HG02759 (cell line): ENCODE measurements at regions not wholly inside any gene's neighbourhood (a gene's known extent, or its start where the extent isn't known, plus 50 kb on each side); places are given as distances from the start of the nearest gene placed in this dataset.
A peak's percentile ranks its signal among the peaks of the same experiment; 100 is the strongest.
"Not testable (repeated sequence)": the region's sequence is repeated elsewhere in the genome, so short reads cannot be mapped to it uniquely, and the experiment has no call there.

Experiments
- ATAC-seq: cut with Tn5 transposase; IDR thresholded peaks from one replicate; pipeline ENCODE4 v1.9.1; 2021; ENCODE audit warnings: mild to moderate bottlenecking, moderate library complexity; ENCODE audit not compliant: unreplicated experiment

DNA sequence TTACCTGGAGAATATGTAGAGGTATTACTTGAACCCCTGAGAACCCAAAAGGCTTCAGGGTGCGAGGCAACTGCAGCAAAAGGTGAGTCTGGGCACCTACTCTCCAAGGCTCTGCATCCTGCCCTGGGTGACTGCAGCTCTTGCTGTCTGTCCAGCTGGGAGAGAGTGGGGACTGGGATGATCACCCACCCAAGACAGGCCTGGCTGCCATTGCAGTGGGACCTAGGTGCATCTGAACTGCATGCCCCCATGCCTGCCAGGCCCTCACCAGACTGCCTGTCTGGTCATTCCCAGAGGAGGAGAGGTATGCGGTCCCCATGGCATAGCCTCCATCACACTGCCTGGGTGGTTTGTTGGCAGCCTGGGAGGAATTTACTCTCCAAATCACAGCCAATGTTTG is 563.9 kb downstream of the TFAP2A start:
- ATAC-seq, result no peak

DNA sequence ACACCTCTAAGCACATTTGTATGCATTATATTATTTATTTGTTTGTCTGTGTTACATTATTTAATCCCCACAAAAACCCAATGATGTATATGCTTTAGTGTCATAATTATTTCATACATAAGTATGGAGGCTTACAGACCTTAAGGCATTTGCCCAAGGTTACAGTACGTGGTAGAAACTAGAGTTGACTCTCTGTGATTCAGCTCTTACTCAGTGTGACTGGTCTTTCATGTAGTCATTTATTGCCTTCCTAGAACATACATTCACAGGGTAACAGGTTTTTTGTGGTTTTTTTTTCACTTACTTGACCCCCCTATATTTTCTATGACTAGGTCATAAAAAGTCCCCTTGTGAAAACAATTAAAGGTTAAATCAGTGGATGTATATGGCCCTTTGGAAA is 566.8 kb downstream of the TFAP2A start:
- no peak for ATAC-seq

DNA sequence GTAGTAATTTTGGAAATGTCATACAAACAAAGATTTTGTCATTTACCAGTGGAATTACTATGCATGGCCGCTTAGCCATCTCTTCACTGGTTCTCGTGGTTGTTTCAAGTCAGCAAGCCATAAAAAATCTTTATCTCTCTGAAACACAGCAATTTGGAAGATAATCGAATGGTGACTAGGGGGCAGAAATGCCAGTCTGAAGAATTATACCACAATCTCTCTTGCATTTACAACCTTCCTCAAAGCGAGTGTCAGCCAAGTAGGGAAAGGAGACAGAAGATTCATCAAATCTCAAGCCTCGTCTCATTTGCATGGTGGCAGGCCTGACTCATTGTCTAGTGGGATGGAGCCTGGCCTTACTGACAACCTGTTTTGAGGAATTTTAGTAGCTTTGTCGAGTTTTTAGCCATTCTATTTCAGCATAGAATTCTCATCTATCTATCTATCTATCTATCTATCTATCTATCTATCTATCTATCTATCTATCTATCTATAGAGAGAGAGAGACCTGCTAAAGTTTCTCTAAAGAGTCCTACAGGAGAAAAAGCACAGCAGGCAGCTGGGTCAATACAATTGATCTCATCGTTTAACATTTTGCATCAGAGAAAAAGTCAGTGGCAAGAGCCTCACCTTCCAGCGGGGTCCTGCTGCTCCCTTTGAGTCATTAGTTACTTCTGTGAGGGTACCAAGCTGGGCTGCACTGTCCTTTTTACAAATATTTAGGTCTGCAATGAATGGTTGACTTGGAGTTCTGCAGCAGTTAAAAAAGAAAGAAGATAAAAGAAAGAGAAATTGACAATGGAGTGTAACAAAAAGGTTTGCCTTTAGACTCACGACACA is 572.8 kb downstream of the TFAP2A start:
- no peak for ATAC-seq

DNA sequence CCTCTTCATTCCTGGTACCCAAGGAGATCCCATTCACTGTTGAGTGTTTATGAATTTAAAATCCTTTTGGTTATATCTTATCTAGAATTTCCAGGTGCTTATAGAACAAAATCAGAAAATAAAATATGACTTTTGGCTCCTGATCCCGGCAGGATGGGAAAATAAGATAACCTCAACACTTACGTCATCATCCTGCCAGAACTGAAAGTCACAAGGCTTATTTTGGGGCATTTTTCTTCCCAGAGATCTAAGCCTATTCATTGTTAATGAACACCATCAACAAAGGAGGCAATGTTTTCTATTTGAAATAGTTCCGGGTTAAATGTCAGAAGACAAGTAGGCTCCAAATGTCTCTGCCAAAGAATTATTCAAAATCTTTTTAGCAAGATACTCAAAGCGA is 580.6 kb downstream of the TFAP2A start:
- ATAC-seq, result no peak

DNA sequence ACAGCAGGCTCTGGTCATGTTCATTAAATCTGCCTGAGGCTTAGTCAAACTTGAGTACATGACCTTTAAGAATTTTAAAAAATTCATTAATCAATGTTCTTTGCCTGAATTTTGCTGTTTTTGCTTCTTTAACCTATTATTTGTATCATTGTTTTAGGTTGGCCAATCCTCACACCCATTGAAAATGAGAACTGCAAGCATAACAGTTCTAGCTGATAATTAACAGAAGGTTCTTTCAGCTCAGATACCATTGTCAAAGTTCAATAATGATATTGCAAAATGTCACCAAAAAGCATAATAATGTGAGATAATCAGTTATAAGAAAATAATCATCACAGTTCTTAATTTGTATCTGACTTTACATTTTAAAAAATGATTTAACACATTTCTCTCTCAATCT is 583.1 kb downstream of the TFAP2A start:
- ATAC-seq, result no peak

DNA sequence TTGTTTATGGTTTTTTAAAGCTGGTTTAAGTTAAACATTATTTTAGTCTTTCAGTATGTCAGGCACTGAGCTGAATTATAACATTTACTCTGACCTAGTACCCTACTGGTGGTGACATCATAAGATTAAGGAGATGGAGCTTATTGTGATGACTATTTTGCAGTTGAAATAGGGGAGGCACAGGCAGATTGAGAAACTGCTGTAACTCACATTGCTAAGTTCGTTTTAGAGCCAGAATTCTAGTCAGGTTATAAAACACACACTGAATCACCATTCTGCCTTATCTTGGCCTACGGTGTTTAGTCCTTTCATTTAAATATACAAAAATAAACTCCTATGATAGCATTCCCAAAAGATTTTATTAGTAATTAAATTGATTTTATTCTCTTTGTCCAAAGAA is 584.1 kb downstream of the TFAP2A start:
- no peak for ATAC-seq

DNA sequence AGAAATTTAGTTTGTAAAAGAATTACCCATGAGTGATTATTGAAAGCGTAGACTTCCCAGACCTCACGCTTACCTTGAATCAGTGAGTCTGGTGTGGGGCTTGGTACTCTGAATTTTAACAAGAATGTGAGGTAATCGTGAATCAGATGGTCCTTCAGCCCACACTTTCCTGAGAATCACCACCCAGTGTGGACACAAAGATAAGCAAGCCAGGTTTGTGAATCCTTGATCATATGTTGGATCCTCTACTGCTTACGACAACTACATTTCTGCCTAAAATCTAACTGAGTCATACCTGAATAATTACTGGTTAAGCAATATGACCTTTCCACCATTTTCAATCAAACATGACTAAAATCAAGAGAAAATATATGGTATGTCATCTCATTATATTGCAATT is 589.3 kb downstream of the TFAP2A start:
- ATAC-seq, result no peak

DNA sequence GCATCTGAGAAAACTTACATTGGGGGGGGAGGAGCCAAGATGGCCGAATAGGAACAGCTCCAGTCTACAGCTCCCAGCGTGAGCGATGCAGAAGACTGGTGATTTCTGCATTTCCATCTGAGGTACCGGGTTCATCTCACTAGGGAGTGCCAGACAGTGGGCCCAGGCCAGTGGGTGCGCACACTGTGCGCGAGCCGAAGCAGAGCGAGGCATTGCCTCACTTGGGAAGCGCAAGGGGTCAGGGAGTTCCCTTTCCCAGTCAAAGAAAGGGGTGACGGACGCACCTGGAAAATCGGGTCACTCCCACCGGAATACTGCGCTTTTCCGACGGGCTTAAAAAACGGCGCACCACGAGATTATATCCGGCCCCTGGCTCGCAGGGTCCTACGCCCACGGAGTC is 604.1 kb downstream of the TFAP2A start:
- not testable (repeated sequence) for ATAC-seq

DNA sequence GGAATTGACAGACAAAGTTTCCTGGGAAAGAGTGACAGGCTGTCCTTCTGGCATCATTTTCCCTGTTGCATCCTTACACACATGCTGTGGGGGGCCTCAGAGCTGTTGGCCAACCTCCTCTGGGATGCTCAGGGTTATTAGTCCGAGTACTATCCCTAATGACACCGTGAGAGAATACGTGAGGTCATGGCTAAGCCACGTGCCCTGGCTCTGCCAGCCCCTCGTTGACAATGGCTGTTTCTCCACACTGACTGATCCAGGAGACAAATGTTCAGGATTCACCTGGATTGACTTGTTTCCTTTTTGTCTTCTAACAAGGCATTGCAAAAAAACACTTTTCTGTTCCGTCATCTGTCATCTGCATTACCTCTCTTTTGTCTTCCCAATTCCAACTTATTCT is 604.6 kb downstream of the TFAP2A start:
- ATAC-seq, result no peak

DNA sequence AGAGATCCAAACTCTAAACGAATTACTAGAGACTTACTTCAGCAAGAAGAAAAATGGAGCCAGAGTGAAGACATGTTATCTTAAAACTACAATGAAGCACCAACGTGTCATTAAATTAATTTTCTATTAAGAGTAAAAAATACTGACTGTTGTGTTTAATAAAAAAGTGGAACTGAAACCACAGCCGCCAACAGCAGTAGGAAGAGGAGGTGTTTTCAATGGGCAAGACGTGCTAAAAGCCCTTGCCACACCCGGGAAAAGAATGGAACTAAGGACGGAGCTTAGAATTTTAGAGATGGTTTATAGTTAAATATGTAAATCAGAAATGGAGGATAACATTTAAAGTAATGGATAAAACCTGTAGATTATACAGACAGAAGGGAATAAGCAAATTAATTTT is 608.7 kb downstream of the TFAP2A start:
- ATAC-seq, result no peak

DNA sequence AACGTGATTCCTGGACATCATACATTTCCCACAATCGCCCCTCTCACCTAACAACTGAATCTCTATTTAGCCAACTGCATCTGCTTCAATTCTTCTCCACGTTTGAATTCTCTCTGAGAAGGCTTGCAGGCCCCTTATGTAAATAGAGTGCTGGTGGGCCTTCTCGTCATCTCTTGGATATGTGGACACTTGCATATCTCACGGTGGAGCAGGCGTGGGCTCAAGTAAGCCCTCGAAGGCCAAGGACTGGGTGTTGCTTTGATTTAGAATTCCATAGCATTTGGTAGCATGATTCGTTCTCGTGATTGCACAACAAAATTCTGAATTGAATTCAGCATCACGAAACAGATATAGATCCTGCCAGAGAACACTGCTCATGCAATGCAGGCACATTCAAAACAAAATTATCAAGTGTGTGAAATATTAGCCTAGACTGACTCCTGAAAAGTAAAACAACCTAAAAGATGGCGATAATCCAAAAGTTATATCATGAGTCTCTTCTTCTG is 613.6 kb downstream of the TFAP2A start:
- ATAC-seq, result no peak

DNA sequence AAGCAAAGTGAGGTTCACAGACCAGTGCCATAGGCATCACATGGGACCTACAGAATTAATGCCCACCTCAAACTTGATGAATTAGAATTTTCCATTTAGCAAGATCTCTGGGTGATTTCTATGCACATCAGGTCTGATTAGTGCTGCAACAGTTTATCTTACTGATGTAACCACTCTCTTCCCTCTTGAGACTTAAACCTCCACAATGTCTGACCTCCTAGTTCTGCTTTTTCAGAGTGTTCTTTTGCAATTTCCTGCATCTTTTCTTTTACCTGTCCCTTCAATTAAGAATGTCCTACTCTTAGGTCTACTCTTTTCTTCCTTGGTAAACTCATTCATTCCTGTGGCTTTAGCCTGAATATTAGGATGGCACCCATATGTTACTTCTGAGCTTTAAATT is 615.3 kb downstream of the TFAP2A start:
- no peak for ATAC-seq

DNA sequence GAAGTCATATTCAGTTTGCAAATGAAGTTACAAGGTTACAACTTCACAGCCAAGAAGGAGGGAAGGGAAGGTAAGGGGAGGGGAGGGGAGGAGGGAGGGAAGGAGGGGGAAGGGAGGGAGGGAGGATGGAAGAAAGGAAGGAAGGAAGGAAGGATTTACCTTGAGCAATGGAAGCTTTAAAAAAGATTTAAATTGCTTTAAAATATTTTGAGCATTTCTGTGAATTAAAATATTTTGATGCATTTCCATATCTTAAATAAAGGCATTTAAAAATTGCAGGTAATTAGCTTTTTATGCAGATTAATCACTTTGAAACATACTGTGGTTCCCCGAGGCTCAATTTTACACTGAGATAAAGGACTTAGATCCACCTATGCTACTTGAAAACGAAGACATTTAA is 618.0 kb downstream of the TFAP2A start:
- ATAC-seq, result no peak

DNA sequence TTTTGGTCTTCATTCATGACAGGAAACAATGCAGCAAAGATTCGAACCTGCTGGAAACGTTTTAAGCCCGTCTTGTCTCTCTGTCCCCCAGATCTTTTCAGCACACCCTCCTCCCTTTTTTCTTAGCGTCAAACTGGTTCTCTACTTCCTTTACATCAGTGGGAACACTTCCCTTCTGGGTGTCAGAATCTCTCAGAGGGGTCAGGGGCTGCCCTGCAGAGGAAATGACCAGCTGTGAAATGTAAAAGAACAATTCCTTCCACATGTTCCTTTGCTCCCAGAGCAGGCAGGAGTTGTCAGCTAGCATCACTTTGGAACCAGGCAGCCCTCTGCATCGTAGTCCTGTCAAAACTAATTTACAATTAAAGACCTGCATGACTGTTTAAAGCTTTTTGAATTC is 619.0 kb downstream of the TFAP2A start:
- ATAC-seq, result no peak

DNA sequence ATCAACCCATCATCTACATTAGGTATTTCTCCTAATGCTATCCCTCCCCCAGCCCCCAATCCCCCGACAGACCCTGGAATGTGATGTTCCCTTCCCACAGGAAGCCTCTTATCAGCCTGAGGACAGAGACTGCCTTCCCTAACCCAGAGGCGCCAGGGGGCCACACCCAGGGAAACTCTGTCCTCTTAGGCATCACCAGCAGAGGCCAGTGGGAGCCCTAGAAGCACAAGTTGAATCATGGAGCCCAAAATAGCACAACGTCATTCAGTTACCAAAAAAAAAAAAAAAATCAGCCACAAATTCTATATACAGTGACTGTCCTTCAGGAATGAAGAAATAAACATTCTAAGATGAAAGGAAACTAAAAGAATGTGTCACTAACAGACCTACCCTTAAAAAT is 625.7 kb downstream of the TFAP2A start:
- no peak for ATAC-seq

DNA sequence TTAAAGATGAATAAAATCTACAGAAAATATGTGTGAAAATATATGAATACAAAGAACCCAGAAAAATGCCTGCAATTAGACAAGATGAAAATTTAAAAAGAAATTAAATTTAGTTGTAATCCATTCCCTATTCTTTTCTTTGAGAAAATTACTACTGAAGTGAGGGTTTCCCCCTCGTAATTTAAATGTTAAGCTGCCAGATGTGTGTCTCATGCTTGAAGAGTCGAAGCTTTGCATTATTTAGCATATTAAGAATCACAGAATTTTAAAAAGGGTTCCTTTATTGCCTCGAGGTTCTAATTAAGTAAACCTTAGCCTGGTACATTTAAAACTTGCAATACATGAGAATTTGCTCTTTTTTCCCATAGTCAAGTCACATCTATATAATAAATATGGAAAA is 630.1 kb downstream of the TFAP2A start:
- ATAC-seq, result no peak

DNA sequence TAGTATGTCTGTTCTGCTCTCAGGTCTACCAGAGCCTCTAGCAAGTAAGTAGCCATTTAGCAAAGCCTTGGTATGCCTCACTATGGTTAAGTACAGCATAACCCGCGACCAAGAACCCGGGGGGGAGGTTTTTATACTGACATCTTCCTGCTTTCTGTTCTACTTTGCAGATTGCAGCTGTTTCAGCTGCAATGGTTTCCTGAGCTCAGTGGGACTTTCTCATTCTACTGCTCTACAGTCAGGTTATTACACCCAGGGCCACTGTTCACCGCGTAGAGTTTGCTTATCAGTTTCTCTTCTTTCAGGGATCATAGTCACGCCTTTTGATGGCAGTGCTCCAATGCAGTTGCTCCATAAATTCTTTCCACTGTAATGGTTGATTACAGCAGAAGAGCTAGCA is 631.3 kb downstream of the TFAP2A start:
- ATAC-seq, result no peak

DNA sequence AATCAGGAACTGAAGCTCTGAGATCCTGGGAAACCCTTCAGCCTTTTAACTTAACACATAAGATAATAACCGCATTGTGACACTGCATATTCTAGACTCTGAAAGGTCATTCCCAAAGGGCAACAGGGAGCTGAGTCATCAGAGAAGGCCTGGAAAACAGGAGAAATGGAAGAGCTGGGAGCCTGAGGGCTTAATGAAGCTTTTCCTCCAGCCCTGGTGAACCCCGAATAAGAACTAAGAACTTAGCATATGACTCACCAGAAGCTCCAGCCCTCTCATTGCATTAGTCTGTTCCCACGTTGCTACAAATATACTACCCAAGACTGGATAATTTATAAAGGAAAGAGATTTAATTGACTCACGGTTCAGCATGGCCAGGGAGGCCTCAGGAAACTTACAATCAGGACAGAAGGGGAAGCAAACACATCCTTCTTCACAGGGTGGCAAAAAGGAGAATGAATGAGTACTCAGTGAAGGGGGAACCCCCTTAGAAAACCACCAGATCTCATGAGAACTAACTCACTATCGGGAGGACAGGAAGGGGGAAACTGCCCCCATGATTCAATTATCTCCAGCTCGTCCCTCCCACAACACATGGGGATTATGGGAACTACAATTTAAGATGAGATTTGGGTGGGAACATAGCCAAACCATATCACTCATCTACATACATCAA is 648.5 kb downstream of the TFAP2A start:
- peak; percentile 74 for ATAC-seq

DNA sequence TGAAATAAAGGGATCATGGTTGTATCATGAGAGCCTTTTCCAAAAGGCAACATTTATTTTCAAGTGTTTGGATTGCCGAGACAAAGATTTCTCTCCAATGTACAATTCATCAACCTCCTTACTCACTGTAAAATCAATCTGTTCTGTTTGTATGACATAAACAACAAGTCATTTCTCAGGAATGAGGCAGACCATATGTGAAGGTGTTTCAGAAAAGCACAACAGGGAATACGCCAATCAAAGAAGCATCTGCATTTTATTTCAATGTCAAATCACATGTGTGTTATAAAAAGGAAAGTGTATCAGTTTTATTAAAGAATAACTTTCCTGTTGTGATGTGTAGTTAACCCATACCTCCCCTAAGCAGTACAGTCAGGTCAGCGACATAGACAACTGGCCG is 653.7 kb downstream of the TFAP2A start:
- ATAC-seq, result no peak

DNA sequence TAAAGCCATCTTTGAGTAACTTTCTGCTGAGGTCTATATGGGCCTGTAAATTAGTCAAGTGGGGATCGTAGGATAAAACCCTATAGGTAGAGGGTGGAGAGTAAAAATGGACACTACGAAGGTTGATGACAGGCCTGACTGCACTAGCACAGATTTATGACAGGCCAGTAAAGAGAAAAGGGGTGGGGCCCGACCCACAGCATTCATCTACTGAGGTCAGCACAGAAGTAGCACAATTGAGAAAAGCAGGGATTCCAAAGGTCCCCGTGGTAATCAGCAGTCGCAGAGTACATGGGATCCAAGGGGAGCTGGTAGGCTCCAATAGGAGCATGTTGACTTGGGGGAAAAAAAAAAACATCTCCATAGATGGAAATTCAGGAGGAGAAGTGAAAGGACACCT is 660.4 kb downstream of the TFAP2A start:
- ATAC-seq, result no peak

DNA sequence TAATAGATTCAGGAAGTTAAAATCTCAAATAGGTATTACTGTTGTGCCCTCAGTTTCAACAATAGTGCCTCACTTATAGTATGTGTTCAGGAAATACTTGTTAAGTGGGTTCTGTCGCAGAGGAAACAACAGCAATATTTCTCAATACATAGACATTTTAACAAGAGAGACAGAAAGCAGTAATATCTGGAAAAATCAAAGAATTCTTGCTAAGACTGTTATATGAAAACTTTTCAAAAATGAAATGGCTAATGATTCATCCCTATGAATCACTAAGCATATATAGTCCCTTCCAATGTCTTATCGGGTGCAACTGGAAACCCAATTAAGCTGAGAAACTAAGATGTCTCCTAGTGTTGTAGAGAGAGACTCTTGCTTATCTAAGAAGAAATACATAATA is 668.9 kb downstream of the TFAP2A start:
- ATAC-seq, result no peak

DNA sequence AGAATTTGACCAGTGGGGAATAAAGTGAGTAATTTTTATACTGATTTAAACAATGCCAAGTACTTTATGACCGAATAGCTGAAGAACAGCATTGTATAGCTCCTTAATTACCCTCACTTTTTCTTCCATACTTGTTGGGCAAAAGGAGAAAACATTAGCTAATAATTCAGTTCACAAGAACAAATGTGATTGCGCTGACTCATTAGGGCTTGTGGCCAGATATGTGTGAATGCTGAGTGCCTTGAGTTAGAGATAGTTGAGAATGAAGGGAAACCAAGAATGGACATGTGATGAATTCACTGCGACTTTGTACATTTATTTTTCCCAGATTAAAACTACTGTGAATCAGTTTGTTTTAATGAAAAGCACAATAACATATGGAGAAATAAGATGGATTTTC is 669.4 kb downstream of the TFAP2A start:
- no peak for ATAC-seq
